ENCODE measurements at regions not wholly inside any gene's neighbourhood (a gene's known extent, or its start where the extent isn't known, plus 50 kb on each side); places are given as distances from the start of the nearest gene placed in this dataset.

- H3K27ac Mint-ChIP-seq: no peak overlapping the region
- no peak overlapping the region for H3K4me3 Mint-ChIP-seq
- peaks cover 2 to 5% of the 10 kb centered on the region in 2 donors for H3K9me3 Mint-ChIP-seq
- no peaks in the 10 kb centered on the region for H3K36me3 ChIP-seq (ENCODE audit: control insufficient read depth, insufficient read depth, low read length)
- no peaks in the 10 kb centered on the region for H3K4me1 ChIP-seq (ENCODE audit: control insufficient read depth, insufficient read depth, low read length)
- H3K27me3 ChIP-seq (ENCODE audit: control insufficient read depth, insufficient read depth, low read length): no peaks in the 10 kb centered on the region
- TF ChIP-seq CTCF (IDR thresholded peaks at IDR 0.05): no peak
- H3K36me3 Mint-ChIP-seq: no peaks in the 10 kb centered on the region
- H3K27me3 Mint-ChIP-seq (ENCODE audit: low read depth in 2 of 2): no peaks in the 10 kb centered on the region
- no peak overlapping the region for H3K4me3 ChIP-seq (ENCODE audit: low read length)
- DNase-seq (no peak), ATAC-seq (no peak)
- H3K4me1 Mint-ChIP-seq: no peaks in the 10 kb centered on the region
- no peak overlapping the region for H3K27ac ChIP-seq (ENCODE audit: low read length)
- intact Hi-C loops (cut with micrococcal nuclease): no loop called here
- no peaks in the 10 kb centered on the region for H3K9me3 ChIP-seq (ENCODE audit: control insufficient read depth, insufficient read depth, low read length)
These were observed 305.4 kb upstream of the CWC22 start for GRCh38 chr2:180312542-180312941.

GRCh38 chr2:180307096-180307495, 300.0 kb upstream of the CWC22 start:
- no peaks in the 10 kb centered on the region for H3K9me3 ChIP-seq (ENCODE audit: control insufficient read depth, insufficient read depth, low read length)
- Mint-ChIP-seq H3K27ac (no peak overlapping the region), H3K4me3 (no peak overlapping the region), H3K36me3 (no peaks in the 10 kb centered on the region), H3K9me3 (peaks cover 2 to 6% of the 10 kb centered on the region in 2 donors), H3K4me1 (no peaks in the 10 kb centered on the region), H3K27me3 (ENCODE audit: low read depth in 2 of 2) (no peaks in the 10 kb centered on the region)
- intact Hi-C loops (cut with micrococcal nuclease): no loop called here
- H3K4me1 ChIP-seq (ENCODE audit: control insufficient read depth, insufficient read depth, low read length): no peaks in the 10 kb centered on the region
- WGBS (ENCODE audit: insufficient coverage): no CpG with 5 or more reads among the region's 1 CpG
- no peak for TF ChIP-seq CTCF (IDR thresholded peaks at IDR 0.05)
- H3K4me3 ChIP-seq (ENCODE audit: low read length): no peak overlapping the region
- H3K27ac ChIP-seq (ENCODE audit: low read length): no peak overlapping the region
- no peaks in the 10 kb centered on the region for H3K36me3 ChIP-seq (ENCODE audit: control insufficient read depth, insufficient read depth, low read length)
- DNase-seq (no peak), ATAC-seq (no peak)
- no peaks in the 10 kb centered on the region for H3K27me3 ChIP-seq (ENCODE audit: control insufficient read depth, insufficient read depth, low read length)

- Mint-ChIP-seq H3K9me3 (peaks cover 2 to 6% of the 10 kb centered on the region in 2 donors), H3K4me3 (no peak overlapping the region), H3K27me3 (ENCODE audit: low read depth in 2 of 2) (no peaks in the 10 kb centered on the region), H3K27ac (no peak overlapping the region), H3K4me1 (no peaks in the 10 kb centered on the region), H3K36me3 (no peaks in the 10 kb centered on the region)
- ATAC-seq (no peak), DNase-seq (no peak)
- no peak overlapping the region for H3K27ac ChIP-seq (ENCODE audit: low read length)
- WGBS (ENCODE audit: insufficient coverage): 71% methylated on average over 1 of the region's 2 CpGs
- H3K27me3 ChIP-seq (ENCODE audit: control insufficient read depth, insufficient read depth, low read length): no peaks in the 10 kb centered on the region
- H3K9me3 ChIP-seq (ENCODE audit: control insufficient read depth, insufficient read depth, low read length): no peaks in the 10 kb centered on the region
- H3K36me3 ChIP-seq (ENCODE audit: control insufficient read depth, insufficient read depth, low read length): no peaks in the 10 kb centered on the region
- intact Hi-C loops (cut with micrococcal nuclease): no loop called here
- H3K4me3 ChIP-seq (ENCODE audit: low read length): no peak overlapping the region
- H3K4me1 ChIP-seq (ENCODE audit: control insufficient read depth, insufficient read depth, low read length): no peaks in the 10 kb centered on the region
- TF ChIP-seq CTCF (IDR thresholded peaks at IDR 0.05): no peak
These were observed 299.2 kb upstream of the CWC22 start for GRCh38 chr2:180306346-180306745.

- Histone ChIP-seq H3K27ac (ENCODE audit: low read length) (no peak overlapping the region), H3K4me3 (ENCODE audit: low read length) (no peak overlapping the region), H3K36me3 (ENCODE audit: control insufficient read depth, insufficient read depth, low read length) (no peaks in the 10 kb centered on the region), H3K4me1 (ENCODE audit: control insufficient read depth, insufficient read depth, low read length) (no peaks in the 10 kb centered on the region), H3K27me3 (ENCODE audit: control insufficient read depth, insufficient read depth, low read length) (no peaks in the 10 kb centered on the region), H3K9me3 (ENCODE audit: control insufficient read depth, insufficient read depth, low read length) (no peaks in the 10 kb centered on the region)
- DNase-seq: no peak
- Mint-ChIP-seq H3K4me1 (no peaks in the 10 kb centered on the region), H3K4me3 (no peak overlapping the region), H3K9me3 (peaks cover 2 to 4% of the 10 kb centered on the region in 2 donors), H3K27ac (no peak overlapping the region), H3K36me3 (no peaks in the 10 kb centered on the region), H3K27me3 (ENCODE audit: low read depth in 2 of 2) (no peaks in the 10 kb centered on the region)
- no peak for TF ChIP-seq CTCF (IDR thresholded peaks at IDR 0.05)
- intact Hi-C loops (cut with micrococcal nuclease): no loop called here
- 94% methylated on average over 6 of the region's 6 CpGs for WGBS (ENCODE audit: insufficient coverage)
- ATAC-seq: no peak
These were observed 284.7 kb upstream of the CWC22 start for GRCh38 chr2:180291552-180292421.

Data from natural killer cell (primary cell).